ENCODE measurements at regions not wholly inside any gene's neighbourhood (a gene's known extent, or its start where the extent isn't known, plus 50 kb on each side); places are given as distances from the start of the nearest gene placed in this dataset.

DNA sequence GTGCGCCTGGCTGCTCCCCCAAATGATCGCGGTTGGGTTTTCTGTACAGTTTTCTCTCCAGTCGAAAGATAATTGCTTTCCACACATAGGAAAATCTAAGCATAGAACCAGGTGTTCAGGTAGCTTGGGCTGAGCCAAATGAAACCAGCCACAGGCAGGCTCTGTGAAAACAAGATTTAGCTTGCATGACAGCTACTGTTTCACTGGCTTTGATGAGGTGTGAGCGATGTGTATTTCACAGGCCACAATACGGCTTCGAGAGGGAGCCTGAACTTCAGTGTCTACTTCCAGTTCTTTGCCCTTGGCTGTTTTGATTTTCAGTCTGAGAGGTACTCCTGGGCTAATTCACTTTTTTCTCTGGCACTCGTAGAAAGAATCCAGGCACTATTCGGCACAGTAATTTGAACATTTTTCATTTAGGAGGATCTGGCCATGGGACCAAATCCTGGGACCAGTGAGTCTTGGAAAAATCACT, 110.5 kb downstream of the JCAD start:
- Histone ChIP-seq H3K4me1 (peaks cover 0 to 31% (median 12%) of the 10 kb centered on the region in 12 donors), H3K27me3 (no peaks in the 10 kb centered on the region), H3K9me3 (no peaks in the 10 kb centered on the region), H3K4me3 (no peak overlapping the region), H3K36me3 (no peaks in the 10 kb centered on the region), H3K27ac (peak overlapping the region in 8 of 12 donors; percentile 1 to 86 (median 50))
- DNase-seq = no peak
- intact Hi-C loops (cut with DNase I) = loop anchor here in 1 of 10 donors (10.0 kb wide), 1 partner anchor 204 kb away; no protein-coding TSS in a partner anchor
- no peak for ATAC-seq
- WGBS, 4 donors = 87 to 92% (median 89%) methylated on average over 9 of the region's 9 CpGs
- TF ChIP-seq POLR2A (IDR thresholded peaks at IDR 0.05) = no peak
- TF ChIP-seq, protein P1, sequence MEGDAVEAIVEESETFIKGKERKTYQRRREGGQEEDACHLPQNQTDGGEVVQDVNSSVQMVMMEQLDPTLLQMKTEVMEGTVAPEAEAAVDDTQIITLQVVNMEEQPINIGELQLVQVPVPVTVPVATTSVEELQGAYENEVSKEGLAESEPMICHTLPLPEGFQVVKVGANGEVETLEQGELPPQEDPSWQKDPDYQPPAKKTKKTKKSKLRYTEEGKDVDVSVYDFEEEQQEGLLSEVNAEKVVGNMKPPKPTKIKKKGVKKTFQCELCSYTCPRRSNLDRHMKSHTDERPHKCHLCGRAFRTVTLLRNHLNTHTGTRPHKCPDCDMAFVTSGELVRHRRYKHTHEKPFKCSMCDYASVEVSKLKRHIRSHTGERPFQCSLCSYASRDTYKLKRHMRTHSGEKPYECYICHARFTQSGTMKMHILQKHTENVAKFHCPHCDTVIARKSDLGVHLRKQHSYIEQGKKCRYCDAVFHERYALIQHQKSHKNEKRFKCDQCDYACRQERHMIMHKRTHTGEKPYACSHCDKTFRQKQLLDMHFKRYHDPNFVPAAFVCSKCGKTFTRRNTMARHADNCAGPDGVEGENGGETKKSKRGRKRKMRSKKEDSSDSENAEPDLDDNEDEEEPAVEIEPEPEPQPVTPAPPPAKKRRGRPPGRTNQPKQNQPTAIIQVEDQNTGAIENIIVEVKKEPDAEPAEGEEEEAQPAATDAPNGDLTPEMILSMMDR (IDR thresholded peaks at IDR 0.05) = no peak

DNA sequence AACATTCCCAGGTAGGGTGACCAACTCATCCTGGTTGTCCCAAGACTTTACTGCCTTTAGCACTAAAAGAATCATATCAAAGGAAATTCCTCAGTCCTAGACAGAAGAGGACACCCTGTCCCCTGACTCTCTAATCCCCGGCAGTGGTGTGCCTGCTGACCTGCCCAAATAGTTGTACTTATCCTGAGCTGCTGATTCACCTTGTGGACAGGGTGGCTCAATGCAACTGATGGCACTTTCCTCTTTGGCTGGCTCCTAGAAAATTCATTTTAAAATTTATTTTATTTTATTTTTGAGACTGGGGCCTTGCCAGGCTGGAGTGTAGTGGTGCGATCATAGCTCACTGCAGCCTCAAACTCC, 111.7 kb downstream of the JCAD start:
- no peak for TF ChIP-seq POLR2A (IDR thresholded peaks at IDR 0.05)
- TF ChIP-seq, protein P1 (IDR thresholded peaks at IDR 0.05) = peak in 2 of 12 donors; percentile 10 to 20
- DNase-seq (no peak), ATAC-seq (peak; percentile 27 to 58 (median 46))
- intact Hi-C loops (cut with DNase I) = loop anchor here in 1 of 10 donors (10.0 kb wide), 1 partner anchor 203 kb away; no protein-coding TSS in a partner anchor
- H3K36me3 ChIP-seq = no peaks in the 10 kb centered on the region
- WGBS, 4 donors = 70 to 83% (median 74%) methylated on average over 2 of the region's 2 CpGs
- no peaks in the 10 kb centered on the region for H3K9me3 ChIP-seq
- H3K4me1 ChIP-seq = peaks cover 0 to 31% (median 12%) of the 10 kb centered on the region in 12 donors
- no peaks in the 10 kb centered on the region for H3K27me3 ChIP-seq
- peak overlapping the region; percentile 66 to 93 (median 82) for H3K27ac ChIP-seq
- H3K4me3 ChIP-seq = no peak overlapping the region

DNA sequence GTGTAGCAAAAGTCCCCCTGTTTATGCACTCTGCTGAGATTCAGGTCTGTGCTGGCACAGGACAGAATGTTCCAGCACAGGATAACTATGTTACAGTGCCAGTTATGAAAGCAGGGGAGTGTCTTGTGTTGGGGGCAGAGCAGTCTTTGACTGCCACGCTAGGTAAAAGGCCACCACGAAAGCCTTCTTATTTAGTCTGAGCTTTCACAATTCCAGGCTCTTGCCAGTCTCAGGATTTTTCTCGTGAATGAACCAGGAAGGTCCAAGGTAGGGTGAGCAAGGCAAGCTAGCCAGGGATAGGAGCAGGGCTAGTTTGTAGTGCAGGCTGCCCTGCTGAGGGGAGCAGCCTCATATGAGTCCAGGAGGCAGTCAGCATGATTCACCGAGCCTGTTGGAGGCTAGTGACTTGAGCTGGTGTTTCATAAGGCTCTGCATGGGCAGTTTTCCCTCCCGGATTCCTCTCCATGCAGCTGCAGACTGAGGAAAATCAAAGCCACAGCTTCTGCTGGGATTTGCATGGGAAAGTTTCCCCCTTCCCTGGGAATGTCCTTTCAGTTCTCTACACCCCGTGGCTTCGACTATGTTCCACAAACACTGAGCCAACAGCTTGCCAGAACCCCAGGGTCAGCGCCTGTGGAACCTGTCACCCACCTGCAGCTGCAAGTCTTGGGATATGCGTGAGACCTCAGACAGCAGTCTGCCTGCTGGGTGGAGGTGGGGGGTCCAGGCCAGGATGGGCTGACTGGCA, 112.3 kb downstream of the JCAD start:
- intact Hi-C loops (cut with DNase I) = loop anchor here in 1 of 10 donors (10.0 kb wide), 1 partner anchor 202 kb away; no protein-coding TSS in a partner anchor
- TF ChIP-seq, protein P1 (IDR thresholded peaks at IDR 0.05) = no peak
- peak in 1 of 2 donors; percentile 34 for TF ChIP-seq POLR2A (IDR thresholded peaks at IDR 0.05)
- peak; percentile 91 to 96 (median 94) for ATAC-seq
- peak in 4 of 5 donors; percentile 37 to 65 (median 43) for DNase-seq
- H3K36me3 ChIP-seq = no peaks in the 10 kb centered on the region
- H3K4me3 ChIP-seq = peak overlapping the region in 2 of 12 donors; percentile 4 to 17
- H3K27me3 ChIP-seq = no peaks in the 10 kb centered on the region
- H3K27ac ChIP-seq = peak overlapping the region; percentile 66 to 93 (median 82)
- 46 to 62% (median 55%) methylated on average over 4 to 9 of the region's 9 CpGs for WGBS, 4 donors
- no peaks in the 10 kb centered on the region for H3K9me3 ChIP-seq
- H3K4me1 ChIP-seq = peaks cover 0 to 31% (median 12%) of the 10 kb centered on the region in 12 donors

DNA sequence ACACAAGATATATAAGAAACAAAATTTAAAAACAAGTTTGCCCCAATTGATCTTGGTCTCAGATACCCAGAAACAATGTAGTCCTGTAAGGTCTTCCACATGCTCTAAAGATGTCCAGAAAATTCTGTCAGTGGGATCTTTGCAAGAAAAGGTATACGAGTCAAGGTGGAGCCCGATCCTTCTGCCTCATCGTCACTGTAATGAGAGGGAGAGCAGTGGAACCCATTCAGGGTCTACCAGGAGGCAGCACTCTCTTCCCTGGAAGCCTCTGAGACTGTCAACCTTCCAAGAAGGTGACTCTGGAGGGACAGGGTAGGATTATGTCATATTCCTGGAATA, 112.8 kb downstream of the JCAD start:
- ATAC-seq = no peak
- intact Hi-C loops (cut with DNase I) = loop anchor here in 1 of 10 donors (10.0 kb wide), 1 partner anchor 202 kb away; no protein-coding TSS in a partner anchor
- TF ChIP-seq POLR2A (IDR thresholded peaks at IDR 0.05) = no peak
- TF ChIP-seq, protein P1 (IDR thresholded peaks at IDR 0.05) = no peak
- no peaks in the 10 kb centered on the region for H3K27me3 ChIP-seq
- H3K4me1 ChIP-seq = peaks cover 0 to 31% (median 12%) of the 10 kb centered on the region in 12 donors
- no peak for DNase-seq
- H3K27ac ChIP-seq = peak overlapping the region; percentile 66 to 93 (median 82)
- no peak overlapping the region for H3K4me3 ChIP-seq
- 84 to 91% (median 89%) methylated on average over 3 of the region's 3 CpGs for WGBS, 4 donors
- H3K36me3 ChIP-seq = no peaks in the 10 kb centered on the region
- H3K9me3 ChIP-seq = no peaks in the 10 kb centered on the region
